ENCODE measurements at regions not wholly inside any gene's neighbourhood (a gene's known extent, or its start where the extent isn't known, plus 50 kb on each side); places are given as distances from the start of the nearest gene placed in this dataset.

- DNase-seq (ENCODE audit: low read depth, low spot score), result no peak
These were observed 141.5 kb downstream of the RPIA start for GRCh38 chr2:88832992-88833389.

GRCh38 chr2:88834376-88834775 lies 142.9 kb downstream of the RPIA start:
- DNase-seq (ENCODE audit: low read depth, low spot score), result no peak

- DNase-seq (ENCODE audit: low read depth, low spot score), result no peak
These were observed 143.4 kb downstream of the RPIA start for GRCh38 chr2:88834866-88835265.

GRCh38 chr2:88835726-88836125 lies 144.3 kb downstream of the RPIA start:
- DNase-seq (ENCODE audit: low read depth, low spot score), result no peak

- DNase-seq (ENCODE audit: low read depth, low spot score), result no peak
These were observed 144.9 kb downstream of the RPIA start for GRCh38 chr2:88836351-88836750.

GRCh38 chr2:88837511-88838160 lies 146.2 kb downstream of the RPIA start:
- DNase-seq (ENCODE audit: low read depth, low spot score), result no peak

GRCh38 chr2:88838165-88838635 lies 146.7 kb downstream of the RPIA start:
- no peak for DNase-seq (ENCODE audit: low read depth, low spot score)

GRCh38 chr2:88841224-88841929 lies 149.9 kb downstream of the RPIA start:
- no peak for DNase-seq (ENCODE audit: low read depth, low spot score)

- DNase-seq (ENCODE audit: low read depth, low spot score), result no peak
These were observed 151.4 kb downstream of the RPIA start for GRCh38 chr2:88842656-88843460.

GRCh38 chr2:88843651-88844050 lies 152.2 kb downstream of the RPIA start:
- no peak for DNase-seq (ENCODE audit: low read depth, low spot score)

- no peak for DNase-seq (ENCODE audit: low read depth, low spot score)
These were observed 153.5 kb downstream of the RPIA start for GRCh38 chr2:88844960-88845359.

GRCh38 chr2:88845772-88846661 lies 154.5 kb downstream of the RPIA start:
- DNase-seq (ENCODE audit: low read depth, low spot score), result no peak

- DNase-seq (ENCODE audit: low read depth, low spot score), result no peak
These were observed 161.4 kb downstream of the RPIA start for GRCh38 chr2:88852753-88853402.

GRCh38 chr2:88853403-88853790 lies 161.9 kb downstream of the RPIA start:
- DNase-seq (ENCODE audit: low read depth, low spot score), result no peak

GRCh38 chr2:88854528-88854927 lies 163.1 kb downstream of the RPIA start:
- DNase-seq (ENCODE audit: low read depth, low spot score), result no peak

- DNase-seq (ENCODE audit: low read depth, low spot score), result no peak
These were observed 164.3 kb downstream of the RPIA start for GRCh38 chr2:88855620-88856408.

- no peak for DNase-seq (ENCODE audit: low read depth, low spot score)
These were observed 165.1 kb downstream of the RPIA start for GRCh38 chr2:88856409-88857135.

- no peak for DNase-seq (ENCODE audit: low read depth, low spot score)
These were observed 165.8 kb downstream of the RPIA start for GRCh38 chr2:88857274-88857741.

- no peak for DNase-seq (ENCODE audit: low read depth, low spot score)
These were observed 166.5 kb downstream of the RPIA start for GRCh38 chr2:88857951-88858411.
